RWPE2 (cell line): ENCODE measurements at regions not wholly inside any gene's neighbourhood (a gene's known extent, or its start where the extent isn't known, plus 50 kb on each side); places are given as distances from the start of the nearest gene placed in this dataset.
A peak's percentile ranks its signal among the peaks of the same experiment; 100 is the strongest.

ENCODE experiments used
- ATAC-seq: fragments of 200-7000 bp; cut with Tn5 transposase; 3 replicates; pipeline ENCODE4 v1.9.1; 2021; ENCODE audit warnings: low read depth
- DNase-seq: peaks from one replicate; pipeline ENCODE4 v3.0.0-alpha.2; 2020; ENCODE audit warnings: low spot score
- H3K27ac ChIP-seq: fragments of 450-650 bp; 2 replicates; pipeline ENCODE4 v1.5.1; 2017; ENCODE audit warnings: mild to moderate bottlenecking; ENCODE audit not compliant: poor library complexity, severe bottlenecking
- H3K27me3 ChIP-seq: fragments of 250-450 bp; sonication (Bioruptor Pico); 2 replicates; pipeline ENCODE4 v1.5.1; 2021; ENCODE audit warnings: mild to moderate bottlenecking, moderate library complexity; ENCODE audit not compliant: insufficient read depth, poor library complexity, severe bottlenecking
- H3K36me3 ChIP-seq: fragments of 250-450 bp; sonication (Bioruptor Pico); 2 replicates; pipeline ENCODE4 v1.5.1; 2020; ENCODE audit warnings: low read depth, mild to moderate bottlenecking, moderate library complexity
- H3K4me1 ChIP-seq: fragments of 250-450 bp; sonication (Bioruptor Pico); 2 replicates; pipeline ENCODE4 v1.5.1; 2021; ENCODE audit warnings: mild to moderate bottlenecking, moderate library complexity; ENCODE audit not compliant: insufficient read depth, poor library complexity, severe bottlenecking
- H3K4me3 ChIP-seq: fragments of 250-450 bp; sonication (Bioruptor Pico); 2 replicates; pipeline ENCODE4 v1.5.1; 2021; ENCODE audit warnings: mild to moderate bottlenecking, moderate library complexity; ENCODE audit not compliant: severe bottlenecking
- H3K9me3 ChIP-seq: fragments of 250-450 bp; sonication (Bioruptor Pico); 2 replicates; pipeline ENCODE4 v1.5.1; 2021; ENCODE audit warnings: mild to moderate bottlenecking, moderate library complexity; ENCODE audit not compliant: severe bottlenecking
- CTCF ChIP-seq: fragments of 450-650 bp; IDR thresholded peaks from one replicate; pipeline ENCODE4 v1.5.1; 2017; ENCODE audit warnings: mild to moderate bottlenecking, moderate library complexity; ENCODE audit not compliant: poor library complexity, severe bottlenecking

DNA sequence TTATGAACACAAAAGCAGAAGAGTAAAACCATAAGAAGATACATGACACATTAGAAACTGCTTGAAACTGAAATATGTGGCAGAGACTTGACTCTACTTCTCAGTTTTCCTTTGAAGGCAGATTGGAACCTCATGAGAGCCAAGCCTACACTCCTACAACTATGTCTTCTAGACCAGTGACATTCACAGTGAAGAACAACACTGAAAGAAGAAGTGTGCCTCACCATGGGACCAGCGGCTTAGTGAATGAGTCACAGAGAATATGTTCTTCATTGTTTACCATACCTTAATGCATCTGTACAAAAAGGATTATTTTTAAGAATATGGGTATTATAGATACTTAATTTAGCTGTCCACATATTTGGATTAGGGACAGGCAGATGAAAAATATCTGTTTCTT lies 248.3 kb downstream of the CDC14C start:
- DNase-seq, result no peak
- Histone ChIP-seq H3K27ac (no peak overlapping the region), H3K4me1 (no peaks in the 10 kb centered on the region), H3K9me3 (no peaks in the 10 kb centered on the region), H3K36me3 (no peaks in the 10 kb centered on the region), H3K4me3 (no peak overlapping the region), H3K27me3 (no peaks in the 10 kb centered on the region)
- no peak for ATAC-seq
- no peak for TF ChIP-seq CTCF

DNA sequence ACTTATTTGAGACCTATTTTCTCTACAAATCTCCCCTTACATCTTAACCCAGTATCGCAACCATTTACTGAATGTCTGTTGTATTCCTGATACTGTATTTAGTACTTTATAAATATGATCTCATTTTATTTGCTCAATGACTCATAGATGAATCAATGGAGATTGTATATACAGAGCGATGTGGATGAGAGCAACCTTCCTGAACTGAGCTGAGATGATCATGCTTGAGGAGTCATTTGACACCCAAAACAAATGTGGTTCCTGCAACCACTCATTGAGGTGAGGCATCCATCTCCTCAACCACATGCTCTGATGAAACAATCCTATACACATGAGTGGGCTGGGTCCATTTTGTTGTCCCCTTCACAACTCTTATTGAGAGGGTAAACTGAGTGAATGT lies 250.0 kb downstream of the CDC14C start:
- DNase-seq, result no peak
- H3K36me3 ChIP-seq, result no peaks in the 10 kb centered on the region
- H3K9me3 ChIP-seq, result no peaks in the 10 kb centered on the region
- no peak overlapping the region for H3K4me3 ChIP-seq
- no peak overlapping the region for H3K27ac ChIP-seq
- TF ChIP-seq CTCF, result no peak
- peak; percentile 89 for ATAC-seq
- H3K4me1 ChIP-seq, result no peaks in the 10 kb centered on the region
- H3K27me3 ChIP-seq, result no peaks in the 10 kb centered on the region

DNA sequence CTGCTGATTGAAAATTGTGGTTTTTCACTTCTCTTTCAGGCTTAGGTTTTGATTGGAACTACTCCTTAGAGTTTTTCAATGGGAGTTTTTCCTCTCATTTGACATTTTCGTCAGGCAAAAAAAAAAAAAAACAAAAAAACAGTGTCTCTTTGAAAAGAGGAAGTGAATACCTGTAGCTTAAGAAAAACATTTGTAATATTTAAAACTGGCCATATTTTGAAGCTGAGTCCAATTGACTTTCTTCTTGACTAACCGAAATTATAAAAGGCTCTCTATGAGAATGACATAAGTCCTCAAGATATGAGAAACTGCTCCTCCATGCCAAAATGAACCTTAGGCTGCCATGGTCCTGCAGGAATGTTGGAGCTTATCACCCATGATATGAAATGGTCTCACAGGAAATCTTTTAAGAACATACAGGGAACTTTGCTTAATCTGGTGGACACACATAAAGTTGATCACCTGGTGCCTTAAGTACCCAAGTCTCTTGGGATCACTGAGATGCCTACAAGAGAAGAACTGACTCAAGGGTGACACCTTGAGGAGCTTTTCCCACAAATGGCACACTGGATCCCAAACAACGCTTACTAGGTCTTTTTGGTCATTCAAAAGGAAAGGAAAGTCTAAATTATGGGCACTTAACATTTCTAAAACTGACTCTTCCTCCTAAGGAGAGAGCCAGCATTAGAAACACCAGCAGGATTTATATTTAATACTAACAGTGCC lies 263.4 kb downstream of the CDC14C start:
- ATAC-seq, result no peak
- DNase-seq, result no peak
- H3K27ac ChIP-seq, result no peak overlapping the region
- H3K4me1 ChIP-seq, result no peaks in the 10 kb centered on the region
- peaks cover 16% of the 10 kb centered on the region for H3K27me3 ChIP-seq
- no peaks in the 10 kb centered on the region; the same call in 1 of the 2 replicates for H3K36me3 ChIP-seq
- peak; percentile 30 for TF ChIP-seq CTCF
- no peaks in the 10 kb centered on the region for H3K9me3 ChIP-seq
- H3K4me3 ChIP-seq, result no peak overlapping the region

- ATAC-seq (no peak), DNase-seq (no peak)
- no peak overlapping the region for H3K27ac ChIP-seq
- H3K27me3 ChIP-seq, result no peaks in the 10 kb centered on the region
- H3K4me3 ChIP-seq, result no peak overlapping the region
- H3K36me3 ChIP-seq, result no peaks in the 10 kb centered on the region
- H3K4me1 ChIP-seq, result no peaks in the 10 kb centered on the region
- TF ChIP-seq CTCF, result no peak
- H3K9me3 ChIP-seq, result no peaks in the 10 kb centered on the region
These were observed 304.2 kb downstream of the CDC14C start for GRCh38 chr7:49228426-49229098.

DNA sequence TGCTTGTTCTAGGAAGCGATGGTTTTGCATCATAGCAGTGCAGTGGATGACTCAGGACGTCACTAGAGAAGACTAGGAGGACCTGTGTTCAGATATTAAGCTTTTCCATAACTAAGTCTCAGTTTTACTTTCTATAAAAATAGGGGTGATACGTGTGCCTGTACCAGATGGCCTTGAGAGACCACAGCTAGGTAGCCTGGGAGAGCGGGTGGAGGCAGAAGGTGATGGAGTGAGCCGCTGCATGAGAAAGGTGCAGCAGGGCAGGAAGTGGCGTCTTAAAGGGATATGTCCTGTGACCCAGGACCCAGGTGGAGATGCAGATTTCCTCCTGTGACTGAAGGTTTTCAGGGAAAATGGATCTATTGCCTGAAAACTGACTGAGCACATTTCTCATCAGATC lies 304.9 kb downstream of the CDC14C start:
- ATAC-seq, result no peak
- Histone ChIP-seq H3K27ac (no peak overlapping the region), H3K36me3 (no peaks in the 10 kb centered on the region), H3K4me1 (no peaks in the 10 kb centered on the region), H3K4me3 (no peak overlapping the region), H3K9me3 (no peaks in the 10 kb centered on the region), H3K27me3 (no peaks in the 10 kb centered on the region)
- TF ChIP-seq CTCF, result no peak
- DNase-seq, result no peak
